Neutrophil (primary cell): ENCODE measurements at regions not wholly inside any gene's neighbourhood (a gene's known extent, or its start where the extent isn't known, plus 50 kb on each side); places are given as distances from the start of the nearest gene placed in this dataset.

Experiments used
- H3K27ac ChIP-seq: fragments of 200-600 bp; sonication (generic); 2 replicates; pipeline ENCODE4 v1.5.1; 2016; ENCODE audit warnings: mild to moderate bottlenecking, moderate library complexity
- H3K27me3 ChIP-seq: fragments of 200-600 bp; sonication (generic); 2 replicates; pipeline ENCODE4 v1.6.0; 2016; ENCODE audit warnings: mild to moderate bottlenecking
- H3K36me3 ChIP-seq: fragments of 200-600 bp; sonication (generic); 2 replicates; pipeline ENCODE4 v1.5.1; 2017
- H3K4me1 ChIP-seq, 2 experiments: fragments of 200-600 bp in 1 of 2; sonication (generic) in 1 of 2; 1 replicate in 1 of 2; 2 replicates in 1 of 2; pipeline versions ENCODE4 v1.5.1 to v1.6.1; 2013 to 2016; ENCODE audit warnings: low read depth in 1 of 2, low read length in 1 of 2, mild to moderate bottlenecking in 1 of 2, moderate library complexity in 1 of 2; ENCODE audit not compliant: control insufficient read depth in 1 of 2, insufficient read depth in 1 of 2
- H3K4me3 ChIP-seq, 2 experiments: fragments of 200-600 bp in 1 of 2; sonication (generic) in 1 of 2; 1 replicate in 1 of 2; 2 replicates in 1 of 2; pipeline ENCODE4 v1.5.1; 2013 to 2016; ENCODE audit warnings: low read depth in 1 of 2, low read length in 1 of 2, mild to moderate bottlenecking in 1 of 2, moderate library complexity in 1 of 2
- H3K9me3 ChIP-seq: fragments of 200-600 bp; sonication (generic); 2 replicates; pipeline ENCODE4 v1.5.1; 2016
- TF ChIP-seq, protein P1 (sequence below): fragments of 200-600 bp; sonication (generic); IDR thresholded peaks from 2 replicates; pipeline ENCODE4 v1.5.1; 2016; ENCODE audit warnings: antibody characterized with exemption

GRCh38 chr6:14873781-14874441, 372.0 kb upstream of the JARID2 start:
- H3K4me1 ChIP-seq: peaks cover 37 to 56% of the 10 kb centered on the region in 2 experiments
- H3K9me3 ChIP-seq: no peaks in the 10 kb centered on the region
- no peaks in the 10 kb centered on the region for H3K36me3 ChIP-seq
- TF ChIP-seq, protein P1, sequence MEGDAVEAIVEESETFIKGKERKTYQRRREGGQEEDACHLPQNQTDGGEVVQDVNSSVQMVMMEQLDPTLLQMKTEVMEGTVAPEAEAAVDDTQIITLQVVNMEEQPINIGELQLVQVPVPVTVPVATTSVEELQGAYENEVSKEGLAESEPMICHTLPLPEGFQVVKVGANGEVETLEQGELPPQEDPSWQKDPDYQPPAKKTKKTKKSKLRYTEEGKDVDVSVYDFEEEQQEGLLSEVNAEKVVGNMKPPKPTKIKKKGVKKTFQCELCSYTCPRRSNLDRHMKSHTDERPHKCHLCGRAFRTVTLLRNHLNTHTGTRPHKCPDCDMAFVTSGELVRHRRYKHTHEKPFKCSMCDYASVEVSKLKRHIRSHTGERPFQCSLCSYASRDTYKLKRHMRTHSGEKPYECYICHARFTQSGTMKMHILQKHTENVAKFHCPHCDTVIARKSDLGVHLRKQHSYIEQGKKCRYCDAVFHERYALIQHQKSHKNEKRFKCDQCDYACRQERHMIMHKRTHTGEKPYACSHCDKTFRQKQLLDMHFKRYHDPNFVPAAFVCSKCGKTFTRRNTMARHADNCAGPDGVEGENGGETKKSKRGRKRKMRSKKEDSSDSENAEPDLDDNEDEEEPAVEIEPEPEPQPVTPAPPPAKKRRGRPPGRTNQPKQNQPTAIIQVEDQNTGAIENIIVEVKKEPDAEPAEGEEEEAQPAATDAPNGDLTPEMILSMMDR: no peak
- H3K4me3 ChIP-seq: no peak overlapping the region
- no peaks in the 10 kb centered on the region for H3K27me3 ChIP-seq
- no peak overlapping the region for H3K27ac ChIP-seq

DNA sequence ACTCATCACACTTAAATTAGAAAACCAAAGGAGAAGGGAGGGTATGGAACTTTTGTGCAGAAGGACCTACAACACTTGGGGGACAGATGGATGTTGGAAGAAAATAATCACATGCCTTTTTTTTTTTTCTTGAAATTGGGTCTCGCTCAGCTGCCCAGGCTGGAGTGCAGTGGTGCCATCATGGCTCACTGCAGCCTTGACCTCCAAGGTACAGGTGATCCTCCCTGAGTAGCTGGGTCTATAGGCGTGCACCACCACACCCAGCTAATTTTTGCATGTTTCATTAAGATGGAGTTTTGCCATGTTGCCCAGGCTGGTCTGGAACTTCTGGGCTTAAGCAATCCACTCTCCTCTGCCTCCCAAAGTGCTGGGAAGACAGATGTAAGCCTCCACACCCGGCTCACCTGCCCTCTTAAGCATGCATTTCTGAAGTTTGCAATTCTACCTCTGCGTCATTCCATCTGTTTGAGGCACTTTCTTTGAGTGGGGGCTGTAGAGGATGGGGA, 370.8 kb upstream of the JARID2 start:
- Histone ChIP-seq H3K4me3 (no peak overlapping the region), H3K27ac (no peak overlapping the region), H3K9me3 (no peaks in the 10 kb centered on the region), H3K27me3 (no peaks in the 10 kb centered on the region), H3K4me1 (peaks cover 35 to 56% of the 10 kb centered on the region in 2 experiments), H3K36me3 (no peaks in the 10 kb centered on the region)
- TF ChIP-seq, protein P1: no peak

- TF ChIP-seq, protein P1: no peak
Observed at GRCh38 chr6:14875481-14876063, 370.3 kb upstream of the JARID2 start.

GRCh38 chr6:14876778-14877613, 368.9 kb upstream of the JARID2 start:
- H3K9me3 ChIP-seq: no peaks in the 10 kb centered on the region
- TF ChIP-seq, protein P1: peak; percentile 33
- no peaks in the 10 kb centered on the region for H3K36me3 ChIP-seq
- no peaks in the 10 kb centered on the region for H3K27me3 ChIP-seq
- H3K27ac ChIP-seq: peak overlapping the region; percentile 70
- H3K4me1 ChIP-seq: peaks cover 34 to 52% of the 10 kb centered on the region in 2 experiments
- peak overlapping the region in 1 of 2 experiments; percentile 23 for H3K4me3 ChIP-seq

More at GRCh38 chr6:14875481-14876063, 370.3 kb upstream of the JARID2 start:
- H3K9me3 ChIP-seq: no peaks in the 10 kb centered on the region
- no peaks in the 10 kb centered on the region for H3K36me3 ChIP-seq
- no peaks in the 10 kb centered on the region for H3K27me3 ChIP-seq
- H3K4me1 ChIP-seq: peaks cover 34 to 56% of the 10 kb centered on the region in 2 experiments
- no peak overlapping the region for H3K27ac ChIP-seq
- no peak overlapping the region for H3K4me3 ChIP-seq

DNA sequence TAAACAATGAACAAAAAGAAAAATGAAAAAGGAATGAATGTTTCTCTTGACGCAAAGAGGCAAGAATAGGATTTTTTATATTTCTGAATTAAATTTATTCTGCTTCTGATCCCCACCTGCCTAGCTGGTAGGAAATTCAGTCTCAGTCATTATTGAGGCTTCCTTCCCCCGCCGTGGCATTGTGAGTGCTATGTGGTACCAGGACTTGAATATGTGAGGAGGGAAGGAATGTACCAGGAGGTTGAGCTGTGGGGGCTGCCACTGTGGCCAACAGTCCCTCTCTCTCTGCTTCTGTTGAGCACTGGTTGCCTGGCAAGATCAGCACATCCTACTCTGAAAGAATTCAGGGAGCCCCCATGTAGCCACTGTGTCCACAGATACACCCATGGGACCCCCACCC, 368.1 kb upstream of the JARID2 start:
- H3K4me3 ChIP-seq: no peak overlapping the region
- no peak overlapping the region for H3K27ac ChIP-seq
- peaks cover 35 to 52% of the 10 kb centered on the region in 2 experiments for H3K4me1 ChIP-seq
- H3K36me3 ChIP-seq: no peaks in the 10 kb centered on the region
- TF ChIP-seq, protein P1: no peak
- no peaks in the 10 kb centered on the region for H3K27me3 ChIP-seq
- no peaks in the 10 kb centered on the region for H3K9me3 ChIP-seq
